GM19372 (cell line): ENCODE measurements at regions not wholly inside any gene's neighbourhood (a gene's known extent, or its start where the extent isn't known, plus 50 kb on each side); places are given as distances from the start of the nearest gene placed in this dataset.
"Not testable (repeated sequence)": the region's sequence is repeated elsewhere in the genome, so short reads cannot be mapped to it uniquely, and the experiment has no call there.

Source experiments
- ATAC-seq: cut with Tn5 transposase; IDR thresholded peaks from one replicate; pipeline ENCODE4 v1.9.1; 2021; ENCODE audit warnings: mild to moderate bottlenecking, low read depth, moderate library complexity; ENCODE audit not compliant: unreplicated experiment

- no peak for ATAC-seq
These were observed 238.5 kb downstream of the FGF9 start for GRCh38 chr13:21909331-21909730.

GRCh38 chr13:21910546-21910945 is 239.7 kb downstream of the FGF9 start:
- ATAC-seq: no peak

GRCh38 chr13:21911646-21912298 is 240.9 kb downstream of the FGF9 start:
- ATAC-seq: no peak

GRCh38 chr13:21913010-21913409 is 242.1 kb downstream of the FGF9 start:
- no peak for ATAC-seq

- no peak for ATAC-seq
These were observed 246.5 kb downstream of the FGF9 start for GRCh38 chr13:21917086-21918015.

- not testable (repeated sequence) for ATAC-seq
These were observed 249.9 kb downstream of the FGF9 start for GRCh38 chr13:21920802-21921201.

GRCh38 chr13:21924958-21925357 is 254.1 kb downstream of the FGF9 start:
- no peak for ATAC-seq

GRCh38 chr13:21925720-21926119 is 254.8 kb downstream of the FGF9 start:
- ATAC-seq: no peak

- no peak for ATAC-seq
These were observed 258.5 kb downstream of the FGF9 start for GRCh38 chr13:21929400-21929799.

GRCh38 chr13:21930536-21930935 is 259.7 kb downstream of the FGF9 start:
- ATAC-seq: no peak

GRCh38 chr13:21932578-21932977 is 261.7 kb downstream of the FGF9 start:
- no peak for ATAC-seq

GRCh38 chr13:21932996-21933395 is 262.1 kb downstream of the FGF9 start:
- ATAC-seq: no peak

GRCh38 chr13:21934284-21934683 is 263.4 kb downstream of the FGF9 start:
- ATAC-seq: no peak

- ATAC-seq: no peak
These were observed 265.8 kb downstream of the FGF9 start for GRCh38 chr13:21936674-21937073.

GRCh38 chr13:21938168-21938567 is 267.3 kb downstream of the FGF9 start:
- no peak for ATAC-seq

GRCh38 chr13:21938636-21939035 is 267.8 kb downstream of the FGF9 start:
- no peak for ATAC-seq

- no peak for ATAC-seq
These were observed 271.2 kb downstream of the FGF9 start for GRCh38 chr13:21942061-21942460.

- no peak for ATAC-seq
These were observed 273.7 kb downstream of the FGF9 start for GRCh38 chr13:21944610-21945009.

GRCh38 chr13:21945195-21945594 is 274.3 kb downstream of the FGF9 start:
- ATAC-seq: no peak

GRCh38 chr13:21946964-21947363 is 276.1 kb downstream of the FGF9 start:
- no peak for ATAC-seq

GRCh38 chr13:21948769-21949474 is 278.0 kb downstream of the FGF9 start:
- no peak for ATAC-seq
